HUES64 (cell line): ENCODE measurements at regions not wholly inside any gene's neighbourhood (a gene's known extent, or its start where the extent isn't known, plus 50 kb on each side); places are given as distances from the start of the nearest gene placed in this dataset.
A peak's percentile ranks its signal among the peaks of the same experiment; 100 is the strongest.

Source experiments
- H3K27ac ChIP-seq: 2 replicates; pipeline ENCODE4 v1.7.0; 2013; ENCODE audit warnings: low read depth, low read length, inconsistent platforms
- H3K27me3 ChIP-seq: 2 replicates; pipeline ENCODE4 v1.6.1; 2013; ENCODE audit warnings: mild to moderate bottlenecking, low read length; ENCODE audit not compliant: insufficient read depth
- H3K36me3 ChIP-seq: 2 replicates; pipeline ENCODE4 v1.6.1; 2013; ENCODE audit warnings: mild to moderate bottlenecking, low read length; ENCODE audit not compliant: insufficient read depth
- H3K4me1 ChIP-seq: 2 replicates; pipeline ENCODE4 v1.6.1; 2013; ENCODE audit warnings: mild to moderate bottlenecking, low read length, moderate library complexity; ENCODE audit not compliant: insufficient read depth
- H3K4me3 ChIP-seq: 2 replicates; pipeline ENCODE4 v1.5.1; 2013; ENCODE audit warnings: mild to moderate bottlenecking, low read length, moderate library complexity
- H3K9ac ChIP-seq: 2 replicates; pipeline ENCODE4 v1.6.1; 2013; ENCODE audit warnings: mild to moderate bottlenecking, low read depth, low read length
- H3K9me3 ChIP-seq: 2 replicates; pipeline ENCODE4 v1.6.1; 2013; ENCODE audit warnings: low read depth, low read length; ENCODE audit not compliant: insufficient read depth
- WGBS: fragments of 150-250, 120-280 bp; methylation state at CpG from one replicate; pipeline ENCODE4 v1.1.7; 2013; ENCODE audit warnings: missing lambda C conversion rate; 5-methylcytosine and 5-hydroxymethylcytosine counted together

GRCh38 chr12:97923546-97923945, 460.9 kb downstream of the RMST start:
- WGBS: 91% methylated on average over 2 of the region's 2 CpGs
- H3K4me1 ChIP-seq: no peaks in the 10 kb centered on the region
- no peaks in the 10 kb centered on the region for H3K9me3 ChIP-seq
- no peak overlapping the region for H3K27ac ChIP-seq
- no peak overlapping the region for H3K4me3 ChIP-seq
- no peaks in the 10 kb centered on the region for H3K36me3 ChIP-seq
- no peaks in the 10 kb centered on the region for H3K27me3 ChIP-seq
- H3K9ac ChIP-seq: no peak overlapping the region

- Histone ChIP-seq H3K9ac (no peak overlapping the region), H3K36me3 (no peaks in the 10 kb centered on the region), H3K9me3 (no peaks in the 10 kb centered on the region), H3K27ac (no peak overlapping the region), H3K4me1 (no peaks in the 10 kb centered on the region), H3K27me3 (no peaks in the 10 kb centered on the region), H3K4me3 (no peak overlapping the region)
- WGBS: 88% methylated on average over 4 of the region's 4 CpGs
Measured at GRCh38 chr12:97924122-97924521, 461.5 kb downstream of the RMST start.

- no peaks in the 10 kb centered on the region for H3K4me1 ChIP-seq
- WGBS: 93% methylated on average over 6 of the region's 6 CpGs
- no peak overlapping the region for H3K9ac ChIP-seq
- H3K27me3 ChIP-seq: no peaks in the 10 kb centered on the region
- no peaks in the 10 kb centered on the region for H3K36me3 ChIP-seq
- H3K9me3 ChIP-seq: no peaks in the 10 kb centered on the region
- no peak overlapping the region for H3K27ac ChIP-seq
- H3K4me3 ChIP-seq: no peak overlapping the region
Measured at GRCh38 chr12:97927977-97928376, 465.4 kb downstream of the RMST start.

GRCh38 chr12:97936165-97936564, 473.6 kb downstream of the RMST start:
- Histone ChIP-seq H3K9ac (no peak overlapping the region), H3K27ac (no peak overlapping the region), H3K4me3 (no peak overlapping the region), H3K9me3 (no peaks in the 10 kb centered on the region), H3K4me1 (peaks cover 7% of the 10 kb centered on the region; the same call in 1 of the 2 replicates), H3K36me3 (no peaks in the 10 kb centered on the region), H3K27me3 (no peaks in the 10 kb centered on the region)
- 90% methylated on average over 4 of the region's 5 CpGs for WGBS

GRCh38 chr12:97938031-97938430, 475.4 kb downstream of the RMST start:
- Histone ChIP-seq H3K27ac (no peak overlapping the region), H3K36me3 (no peaks in the 10 kb centered on the region), H3K27me3 (no peaks in the 10 kb centered on the region), H3K4me3 (no peak overlapping the region), H3K9ac (no peak overlapping the region), H3K4me1 (peaks cover 7% of the 10 kb centered on the region; the same call in 1 of the 2 replicates), H3K9me3 (no peaks in the 10 kb centered on the region)

- no peaks in the 10 kb centered on the region for H3K36me3 ChIP-seq
- no peak overlapping the region for H3K9ac ChIP-seq
- H3K4me3 ChIP-seq: no peak overlapping the region
- H3K27ac ChIP-seq: no peak overlapping the region
- 100% methylated on average over 1 of the region's 1 CpG for WGBS
- no peaks in the 10 kb centered on the region for H3K9me3 ChIP-seq
- peaks cover 7% of the 10 kb centered on the region; the same call in 1 of the 2 replicates for H3K4me1 ChIP-seq
- no peaks in the 10 kb centered on the region for H3K27me3 ChIP-seq
Measured at GRCh38 chr12:97939156-97939555, 476.6 kb downstream of the RMST start.

GRCh38 chr12:97940105-97940504, 477.5 kb downstream of the RMST start:
- 100% methylated on average over 1 of the region's 1 CpG for WGBS
- H3K4me1 ChIP-seq: peaks cover 7% of the 10 kb centered on the region; the same call in 1 of the 2 replicates
- no peak overlapping the region for H3K4me3 ChIP-seq
- no peaks in the 10 kb centered on the region for H3K9me3 ChIP-seq
- peak overlapping the region; percentile 19; the same call in 1 of the 2 replicates for H3K27ac ChIP-seq
- H3K27me3 ChIP-seq: no peaks in the 10 kb centered on the region
- no peaks in the 10 kb centered on the region for H3K36me3 ChIP-seq
- no peak overlapping the region for H3K9ac ChIP-seq

- Histone ChIP-seq H3K27ac (peak overlapping the region; percentile 19; the same call in 1 of the 2 replicates), H3K4me3 (no peak overlapping the region), H3K27me3 (no peaks in the 10 kb centered on the region), H3K4me1 (peaks cover 7% of the 10 kb centered on the region; the same call in 1 of the 2 replicates), H3K36me3 (no peaks in the 10 kb centered on the region), H3K9ac (no peak overlapping the region), H3K9me3 (no peaks in the 10 kb centered on the region)
- WGBS: 61% methylated on average over 2 of the region's 2 CpGs
Measured at GRCh38 chr12:97940629-97941028, 478.0 kb downstream of the RMST start.

- Histone ChIP-seq H3K9ac (no peak overlapping the region), H3K36me3 (no peaks in the 10 kb centered on the region), H3K4me1 (peaks cover 7% of the 10 kb centered on the region; the same call in 1 of the 2 replicates), H3K27me3 (no peaks in the 10 kb centered on the region), H3K4me3 (no peak overlapping the region), H3K27ac (no peak overlapping the region), H3K9me3 (no peaks in the 10 kb centered on the region)
- 100% methylated on average over 3 of the region's 3 CpGs for WGBS
Measured at GRCh38 chr12:97941686-97942354, 479.2 kb downstream of the RMST start.

- H3K4me3 ChIP-seq: no peak overlapping the region
- no peaks in the 10 kb centered on the region for H3K36me3 ChIP-seq
- no peak overlapping the region for H3K9ac ChIP-seq
- 94% methylated on average over 1 of the region's 1 CpG for WGBS
- H3K4me1 ChIP-seq: peaks cover 7% of the 10 kb centered on the region; the same call in 1 of the 2 replicates
- no peak overlapping the region for H3K27ac ChIP-seq
- H3K27me3 ChIP-seq: no peaks in the 10 kb centered on the region
- H3K9me3 ChIP-seq: peaks cover 8% of the 10 kb centered on the region; the same call in 1 of the 2 replicates
Measured at GRCh38 chr12:97943359-97943758, 480.8 kb downstream of the RMST start.

GRCh38 chr12:97944576-97944975, 482.0 kb downstream of the RMST start:
- WGBS: 83% methylated on average over 2 of the region's 2 CpGs
- H3K27me3 ChIP-seq: no peaks in the 10 kb centered on the region
- H3K9ac ChIP-seq: no peak overlapping the region
- H3K4me1 ChIP-seq: peaks cover 7% of the 10 kb centered on the region; the same call in 1 of the 2 replicates
- no peaks in the 10 kb centered on the region for H3K36me3 ChIP-seq
- no peak overlapping the region for H3K27ac ChIP-seq
- H3K9me3 ChIP-seq: peaks cover 8% of the 10 kb centered on the region; the same call in 1 of the 2 replicates
- no peak overlapping the region for H3K4me3 ChIP-seq
